ENCODE measurements at regions not wholly inside any gene's neighbourhood (a gene's known extent, or its start where the extent isn't known, plus 50 kb on each side); places are given as distances from the start of the nearest gene placed in this dataset.

DNA sequence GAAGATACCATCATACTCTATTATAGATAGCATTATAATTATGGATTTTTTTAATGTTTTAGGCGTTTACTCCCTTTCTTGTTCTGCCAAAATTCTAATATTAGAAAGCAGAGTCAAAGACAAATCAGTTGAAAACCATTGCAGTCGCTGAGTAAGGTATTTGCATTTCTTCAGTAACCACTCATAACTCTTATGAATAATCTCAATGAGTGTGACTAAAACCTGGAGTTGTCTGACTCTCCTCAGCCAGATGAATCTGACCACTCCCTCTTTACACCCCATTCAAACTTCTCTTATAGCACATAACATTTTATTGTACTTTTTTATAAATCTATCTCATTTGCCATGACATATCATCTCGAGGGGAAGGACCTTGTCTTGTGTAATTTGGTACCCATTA lies 1006.5 kb downstream of the DIAPH3 start (continued):
- TF ChIP-seq, protein P1, sequence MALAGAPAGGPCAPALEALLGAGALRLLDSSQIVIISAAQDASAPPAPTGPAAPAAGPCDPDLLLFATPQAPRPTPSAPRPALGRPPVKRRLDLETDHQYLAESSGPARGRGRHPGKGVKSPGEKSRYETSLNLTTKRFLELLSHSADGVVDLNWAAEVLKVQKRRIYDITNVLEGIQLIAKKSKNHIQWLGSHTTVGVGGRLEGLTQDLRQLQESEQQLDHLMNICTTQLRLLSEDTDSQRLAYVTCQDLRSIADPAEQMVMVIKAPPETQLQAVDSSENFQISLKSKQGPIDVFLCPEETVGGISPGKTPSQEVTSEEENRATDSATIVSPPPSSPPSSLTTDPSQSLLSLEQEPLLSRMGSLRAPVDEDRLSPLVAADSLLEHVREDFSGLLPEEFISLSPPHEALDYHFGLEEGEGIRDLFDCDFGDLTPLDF (CRISPR knock-in tag; IDR thresholded peaks at IDR 0.05): no peak
- TF ChIP-seq HMGA2 (CRISPR knock-in tag; IDR thresholded peaks at IDR 0.05) (no peak), KAT7 (CRISPR knock-in tag; IDR thresholded peaks at IDR 0.05; ENCODE audit: borderline replicate concordance) (no peak)

DNA sequence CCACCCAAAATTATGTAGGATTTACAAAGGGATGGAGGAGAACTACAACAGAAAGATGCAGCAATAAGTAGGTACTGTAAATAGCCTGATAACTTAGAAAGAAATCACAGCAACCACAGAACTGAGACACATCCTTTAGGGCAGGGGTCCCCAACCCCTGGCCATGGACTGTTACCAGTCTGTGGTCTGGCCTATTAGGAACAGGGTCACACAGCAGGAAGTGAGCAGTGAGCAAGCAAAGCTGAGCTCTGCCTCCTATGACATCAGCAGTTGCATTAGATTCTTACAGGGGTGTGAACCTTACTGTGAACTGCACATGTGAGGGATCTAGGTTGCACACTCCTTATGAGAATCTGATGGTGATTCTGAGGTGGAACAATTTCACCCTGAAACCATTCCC lies 997.6 kb downstream of the DIAPH3 start:
- TF ChIP-seq, protein P2, sequence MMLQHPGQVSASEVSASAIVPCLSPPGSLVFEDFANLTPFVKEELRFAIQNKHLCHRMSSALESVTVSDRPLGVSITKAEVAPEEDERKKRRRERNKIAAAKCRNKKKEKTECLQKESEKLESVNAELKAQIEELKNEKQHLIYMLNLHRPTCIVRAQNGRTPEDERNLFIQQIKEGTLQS (CRISPR knock-in tag; conservative IDR thresholded peaks at IDR 0.05): no peak
- TF ChIP-seq, protein P3, sequence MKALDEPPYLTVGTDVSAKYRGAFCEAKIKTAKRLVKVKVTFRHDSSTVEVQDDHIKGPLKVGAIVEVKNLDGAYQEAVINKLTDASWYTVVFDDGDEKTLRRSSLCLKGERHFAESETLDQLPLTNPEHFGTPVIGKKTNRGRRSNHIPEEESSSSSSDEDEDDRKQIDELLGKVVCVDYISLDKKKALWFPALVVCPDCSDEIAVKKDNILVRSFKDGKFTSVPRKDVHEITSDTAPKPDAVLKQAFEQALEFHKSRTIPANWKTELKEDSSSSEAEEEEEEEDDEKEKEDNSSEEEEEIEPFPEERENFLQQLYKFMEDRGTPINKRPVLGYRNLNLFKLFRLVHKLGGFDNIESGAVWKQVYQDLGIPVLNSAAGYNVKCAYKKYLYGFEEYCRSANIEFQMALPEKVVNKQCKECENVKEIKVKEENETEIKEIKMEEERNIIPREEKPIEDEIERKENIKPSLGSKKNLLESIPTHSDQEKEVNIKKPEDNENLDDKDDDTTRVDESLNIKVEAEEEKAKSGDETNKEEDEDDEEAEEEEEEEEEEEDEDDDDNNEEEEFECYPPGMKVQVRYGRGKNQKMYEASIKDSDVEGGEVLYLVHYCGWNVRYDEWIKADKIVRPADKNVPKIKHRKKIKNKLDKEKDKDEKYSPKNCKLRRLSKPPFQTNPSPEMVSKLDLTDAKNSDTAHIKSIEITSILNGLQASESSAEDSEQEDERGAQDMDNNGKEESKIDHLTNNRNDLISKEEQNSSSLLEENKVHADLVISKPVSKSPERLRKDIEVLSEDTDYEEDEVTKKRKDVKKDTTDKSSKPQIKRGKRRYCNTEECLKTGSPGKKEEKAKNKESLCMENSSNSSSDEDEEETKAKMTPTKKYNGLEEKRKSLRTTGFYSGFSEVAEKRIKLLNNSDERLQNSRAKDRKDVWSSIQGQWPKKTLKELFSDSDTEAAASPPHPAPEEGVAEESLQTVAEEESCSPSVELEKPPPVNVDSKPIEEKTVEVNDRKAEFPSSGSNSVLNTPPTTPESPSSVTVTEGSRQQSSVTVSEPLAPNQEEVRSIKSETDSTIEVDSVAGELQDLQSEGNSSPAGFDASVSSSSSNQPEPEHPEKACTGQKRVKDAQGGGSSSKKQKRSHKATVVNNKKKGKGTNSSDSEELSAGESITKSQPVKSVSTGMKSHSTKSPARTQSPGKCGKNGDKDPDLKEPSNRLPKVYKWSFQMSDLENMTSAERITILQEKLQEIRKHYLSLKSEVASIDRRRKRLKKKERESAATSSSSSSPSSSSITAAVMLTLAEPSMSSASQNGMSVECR (CRISPR knock-in tag; IDR thresholded peaks at IDR 0.05; ENCODE audit: borderline replicate concordance): no peak
- TF ChIP-seq MXD4 (CRISPR knock-in tag; IDR thresholded peaks at IDR 0.05; ENCODE audit: borderline replicate concordance) (no peak), ZNF317 (CRISPR knock-in tag; IDR thresholded peaks at IDR 0.05; ENCODE audit: borderline replicate concordance, low read depth) (no peak), KAT7 (CRISPR knock-in tag; IDR thresholded peaks at IDR 0.05; ENCODE audit: borderline replicate concordance) (no peak), CBFB (CRISPR knock-in tag; IDR thresholded peaks at IDR 0.05; ENCODE audit: low read depth) (no peak), JUN (CRISPR knock-in tag; IDR thresholded peaks at IDR 0.05) (no peak)
- TF ChIP-seq, protein P4, sequence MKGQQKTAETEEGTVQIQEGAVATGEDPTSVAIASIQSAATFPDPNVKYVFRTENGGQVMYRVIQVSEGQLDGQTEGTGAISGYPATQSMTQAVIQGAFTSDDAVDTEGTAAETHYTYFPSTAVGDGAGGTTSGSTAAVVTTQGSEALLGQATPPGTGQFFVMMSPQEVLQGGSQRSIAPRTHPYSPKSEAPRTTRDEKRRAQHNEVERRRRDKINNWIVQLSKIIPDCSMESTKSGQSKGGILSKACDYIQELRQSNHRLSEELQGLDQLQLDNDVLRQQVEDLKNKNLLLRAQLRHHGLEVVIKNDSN (CRISPR knock-in tag; IDR thresholded peaks at IDR 0.05): no peak
- TF ChIP-seq, protein P5, sequence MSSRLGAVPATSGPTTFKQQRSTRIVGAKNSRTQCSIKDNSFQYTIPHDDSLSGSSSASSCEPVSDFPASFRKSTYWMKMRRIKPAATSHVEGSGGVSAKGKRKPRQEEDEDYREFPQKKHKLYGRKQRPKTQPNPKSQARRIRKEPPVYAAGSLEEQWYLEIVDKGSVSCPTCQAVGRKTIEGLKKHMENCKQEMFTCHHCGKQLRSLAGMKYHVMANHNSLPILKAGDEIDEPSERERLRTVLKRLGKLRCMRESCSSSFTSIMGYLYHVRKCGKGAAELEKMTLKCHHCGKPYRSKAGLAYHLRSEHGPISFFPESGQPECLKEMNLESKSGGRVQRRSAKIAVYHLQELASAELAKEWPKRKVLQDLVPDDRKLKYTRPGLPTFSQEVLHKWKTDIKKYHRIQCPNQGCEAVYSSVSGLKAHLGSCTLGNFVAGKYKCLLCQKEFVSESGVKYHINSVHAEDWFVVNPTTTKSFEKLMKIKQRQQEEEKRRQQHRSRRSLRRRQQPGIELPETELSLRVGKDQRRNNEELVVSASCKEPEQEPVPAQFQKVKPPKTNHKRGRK (CRISPR knock-in tag; IDR thresholded peaks at IDR 0.05; ENCODE audit: borderline replicate concordance): no peak
- TF ChIP-seq, protein P6, sequence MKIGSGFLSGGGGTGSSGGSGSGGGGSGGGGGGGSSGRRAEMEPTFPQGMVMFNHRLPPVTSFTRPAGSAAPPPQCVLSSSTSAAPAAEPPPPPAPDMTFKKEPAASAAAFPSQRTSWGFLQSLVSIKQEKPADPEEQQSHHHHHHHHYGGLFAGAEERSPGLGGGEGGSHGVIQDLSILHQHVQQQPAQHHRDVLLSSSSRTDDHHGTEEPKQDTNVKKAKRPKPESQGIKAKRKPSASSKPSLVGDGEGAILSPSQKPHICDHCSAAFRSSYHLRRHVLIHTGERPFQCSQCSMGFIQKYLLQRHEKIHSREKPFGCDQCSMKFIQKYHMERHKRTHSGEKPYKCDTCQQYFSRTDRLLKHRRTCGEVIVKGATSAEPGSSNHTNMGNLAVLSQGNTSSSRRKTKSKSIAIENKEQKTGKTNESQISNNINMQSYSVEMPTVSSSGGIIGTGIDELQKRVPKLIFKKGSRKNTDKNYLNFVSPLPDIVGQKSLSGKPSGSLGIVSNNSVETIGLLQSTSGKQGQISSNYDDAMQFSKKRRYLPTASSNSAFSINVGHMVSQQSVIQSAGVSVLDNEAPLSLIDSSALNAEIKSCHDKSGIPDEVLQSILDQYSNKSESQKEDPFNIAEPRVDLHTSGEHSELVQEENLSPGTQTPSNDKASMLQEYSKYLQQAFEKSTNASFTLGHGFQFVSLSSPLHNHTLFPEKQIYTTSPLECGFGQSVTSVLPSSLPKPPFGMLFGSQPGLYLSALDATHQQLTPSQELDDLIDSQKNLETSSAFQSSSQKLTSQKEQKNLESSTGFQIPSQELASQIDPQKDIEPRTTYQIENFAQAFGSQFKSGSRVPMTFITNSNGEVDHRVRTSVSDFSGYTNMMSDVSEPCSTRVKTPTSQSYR (CRISPR knock-in tag; IDR thresholded peaks at IDR 0.05): no peak
- TF ChIP-seq, protein P7, sequence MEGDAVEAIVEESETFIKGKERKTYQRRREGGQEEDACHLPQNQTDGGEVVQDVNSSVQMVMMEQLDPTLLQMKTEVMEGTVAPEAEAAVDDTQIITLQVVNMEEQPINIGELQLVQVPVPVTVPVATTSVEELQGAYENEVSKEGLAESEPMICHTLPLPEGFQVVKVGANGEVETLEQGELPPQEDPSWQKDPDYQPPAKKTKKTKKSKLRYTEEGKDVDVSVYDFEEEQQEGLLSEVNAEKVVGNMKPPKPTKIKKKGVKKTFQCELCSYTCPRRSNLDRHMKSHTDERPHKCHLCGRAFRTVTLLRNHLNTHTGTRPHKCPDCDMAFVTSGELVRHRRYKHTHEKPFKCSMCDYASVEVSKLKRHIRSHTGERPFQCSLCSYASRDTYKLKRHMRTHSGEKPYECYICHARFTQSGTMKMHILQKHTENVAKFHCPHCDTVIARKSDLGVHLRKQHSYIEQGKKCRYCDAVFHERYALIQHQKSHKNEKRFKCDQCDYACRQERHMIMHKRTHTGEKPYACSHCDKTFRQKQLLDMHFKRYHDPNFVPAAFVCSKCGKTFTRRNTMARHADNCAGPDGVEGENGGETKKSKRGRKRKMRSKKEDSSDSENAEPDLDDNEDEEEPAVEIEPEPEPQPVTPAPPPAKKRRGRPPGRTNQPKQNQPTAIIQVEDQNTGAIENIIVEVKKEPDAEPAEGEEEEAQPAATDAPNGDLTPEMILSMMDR (IDR thresholded peaks at IDR 0.05): no peak
- ChIA-PET CTCF (no interaction called here), POLR2A (interaction anchor here (0.6 kb wide), 1 partner anchor 15 kb away, joined by 3 read pairs; no protein-coding TSS in a partner anchor)
- DNase-seq (ENCODE audit: low spot score) (no peak), ATAC-seq (no peak)
- H3K9me3 Mint-ChIP-seq: peaks cover 27% of the 10 kb centered on the region
- H3K4me1 Mint-ChIP-seq: peaks cover 5% of the 10 kb centered on the region
- H3K4me3 Mint-ChIP-seq: no peak overlapping the region
- no peaks in the 10 kb centered on the region for H3K36me3 Mint-ChIP-seq
- H3K27me3 Mint-ChIP-seq (ENCODE audit: low read depth): no peaks in the 10 kb centered on the region
- no peak overlapping the region for H3K27ac Mint-ChIP-seq

Data from WTC11 (cell line).